ENCODE measurements at regions not wholly inside any gene's neighbourhood (a gene's known extent, or its start where the extent isn't known, plus 50 kb on each side); places are given as distances from the start of the nearest gene placed in this dataset.
"Not testable (repeated sequence)": the region's sequence is repeated elsewhere in the genome, so short reads cannot be mapped to it uniquely, and the experiment has no call there.

- DNase-seq: no peak
Measured at GRCh38 chr5:166286832-166287231, 2004.6 kb upstream of the WWC1 start.

- no peak for DNase-seq
Measured at GRCh38 chr5:166287866-166288265, 2003.6 kb upstream of the WWC1 start.

DNA sequence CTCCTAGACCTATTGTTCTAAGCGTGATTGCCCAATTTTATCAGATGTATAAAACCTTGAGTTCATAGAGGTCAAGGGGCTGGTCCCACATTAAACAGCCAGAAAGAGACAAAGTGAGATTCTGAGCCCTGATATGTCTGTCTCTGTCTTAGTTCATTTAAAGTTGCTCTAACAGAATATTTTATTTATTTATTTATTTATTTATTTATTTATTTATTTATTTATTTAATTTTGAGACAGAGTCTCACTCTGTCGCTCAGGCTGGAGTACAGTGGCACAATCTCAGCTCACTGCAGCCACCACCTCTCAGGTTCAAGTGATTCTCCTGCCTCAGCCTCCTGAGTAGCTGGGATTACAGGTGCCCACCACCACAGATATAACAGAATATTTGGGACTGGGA, 1999.6 kb upstream of the WWC1 start:
- not testable (repeated sequence) for DNase-seq

GRCh38 chr5:166293892-166294291, 1997.6 kb upstream of the WWC1 start:
- no peak for DNase-seq

GRCh38 chr5:166302166-166302565, 1989.3 kb upstream of the WWC1 start:
- no peak for DNase-seq

GRCh38 chr5:166317425-166317824, 1974.0 kb upstream of the WWC1 start:
- no peak for DNase-seq

DNA sequence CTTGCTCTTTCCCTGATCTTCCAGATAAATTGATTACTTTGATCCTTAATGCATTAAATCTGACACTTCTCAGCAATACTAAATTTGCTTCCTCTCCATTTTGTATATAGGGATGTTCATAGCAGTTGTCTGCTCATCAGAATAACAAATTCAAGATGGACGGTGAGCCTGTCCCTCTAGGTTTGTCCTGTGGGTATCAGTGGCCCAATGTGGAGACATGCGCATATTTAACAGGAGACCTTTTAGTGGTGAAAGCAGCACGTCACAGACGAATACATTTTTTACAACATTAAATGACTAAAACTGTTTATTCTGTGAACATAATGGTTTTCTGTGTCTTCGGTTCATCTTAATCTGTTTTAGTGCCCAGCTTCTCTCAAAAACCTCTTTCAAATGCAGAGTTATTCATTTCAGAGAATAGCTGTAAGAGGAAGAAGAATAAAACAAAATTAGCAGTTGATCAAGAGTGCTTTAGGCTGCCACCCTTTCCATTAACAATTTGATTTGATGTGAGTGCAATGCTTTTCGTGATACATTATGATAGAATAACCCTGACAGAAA, 1970.4 kb upstream of the WWC1 start:
- DNase-seq: no peak

- DNase-seq: no peak
Measured at GRCh38 chr5:166324372-166324771, 1967.1 kb upstream of the WWC1 start.

- no peak for DNase-seq
Measured at GRCh38 chr5:166329149-166329800, 1962.2 kb upstream of the WWC1 start.

- no peak for DNase-seq
Measured at GRCh38 chr5:166330036-166330435, 1961.4 kb upstream of the WWC1 start.

DNA sequence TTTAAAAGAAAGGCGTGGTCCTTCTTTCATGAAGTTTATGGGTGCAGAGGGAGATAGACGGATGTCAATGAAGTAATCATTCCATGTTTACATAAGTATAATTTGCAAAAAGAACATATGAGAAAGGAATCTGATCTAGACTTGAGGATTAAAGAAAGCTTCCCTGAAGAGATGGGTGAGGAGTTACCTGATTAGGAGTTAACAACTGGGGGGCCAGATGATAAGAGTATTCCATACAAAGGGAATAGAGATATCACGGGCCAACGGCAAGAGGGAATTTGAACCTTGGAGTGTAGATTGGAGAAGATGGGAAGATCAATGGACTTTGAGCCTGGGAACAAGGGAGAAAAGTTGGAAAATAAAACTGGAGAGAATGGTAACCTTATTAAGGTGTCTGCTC, 1959.9 kb upstream of the WWC1 start:
- no peak for DNase-seq

- DNase-seq: no peak
Measured at GRCh38 chr5:166338801-166339200, 1952.6 kb upstream of the WWC1 start.

GRCh38 chr5:166340039-166340438, 1951.4 kb upstream of the WWC1 start:
- DNase-seq: no peak

DNA sequence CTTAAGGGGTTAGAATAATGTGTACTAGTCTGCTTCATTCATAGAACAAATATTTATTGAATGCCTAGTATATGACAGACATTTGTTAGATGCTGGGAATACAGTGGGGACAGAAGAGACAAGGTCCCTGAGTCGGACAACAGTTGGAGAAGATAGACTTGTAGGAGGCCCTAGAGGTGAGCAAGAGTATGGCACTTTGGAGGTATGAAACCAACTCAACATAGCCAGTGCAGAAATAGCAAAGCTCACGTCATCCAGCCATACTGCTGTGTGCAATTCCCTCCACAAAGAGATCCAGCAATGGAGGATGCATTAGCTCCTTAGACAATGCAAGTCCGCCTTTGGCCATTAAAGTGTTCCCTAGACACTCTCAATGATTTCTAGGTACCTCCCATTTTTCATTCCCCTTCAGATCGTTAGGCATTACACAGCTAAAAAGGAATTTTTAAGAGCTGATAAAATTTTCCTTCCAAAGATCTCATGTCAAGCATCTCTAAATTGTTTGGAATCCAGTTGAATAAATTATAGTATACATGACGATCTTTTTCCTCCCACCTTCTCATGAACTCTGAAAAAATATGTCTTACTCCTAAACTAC, 1949.6 kb upstream of the WWC1 start:
- no peak for DNase-seq

- no peak for DNase-seq
Measured at GRCh38 chr5:166342402-166342801, 1949.0 kb upstream of the WWC1 start.

DNA sequence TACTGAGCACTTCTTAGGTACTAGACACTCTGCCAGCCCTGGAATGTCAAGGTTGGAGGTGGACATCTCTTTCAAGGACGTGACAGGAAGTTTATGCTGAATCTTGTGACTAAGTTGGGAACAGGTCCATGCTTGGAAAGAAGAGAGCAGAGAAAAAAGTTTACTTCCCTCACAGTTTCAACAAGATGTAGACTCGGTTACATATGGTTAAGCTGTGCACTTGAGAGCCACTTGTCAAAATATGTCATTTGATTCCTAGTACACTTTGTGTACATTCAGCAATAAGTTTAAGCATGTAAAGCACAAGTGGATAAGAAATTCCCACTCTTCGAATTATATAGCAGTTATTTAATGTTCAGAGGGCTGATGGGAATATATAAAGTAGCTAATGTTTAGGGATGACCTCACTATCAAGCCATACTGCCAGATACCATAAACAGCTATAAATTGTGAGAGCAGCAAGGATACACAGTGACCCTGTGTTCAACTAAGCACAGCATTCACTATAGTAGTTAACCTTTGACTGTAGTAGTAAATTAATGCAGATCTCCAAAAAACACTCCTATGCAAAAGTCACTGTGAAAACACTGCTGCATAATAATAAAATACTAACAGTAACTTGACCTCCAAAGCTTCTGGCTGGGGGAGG, 1944.6 kb upstream of the WWC1 start:
- DNase-seq: no peak

GRCh38 chr5:166349046-166349445, 1942.4 kb upstream of the WWC1 start:
- no peak for DNase-seq

- DNase-seq: no peak
Measured at GRCh38 chr5:166353580-166353979, 1937.9 kb upstream of the WWC1 start.

DNA sequence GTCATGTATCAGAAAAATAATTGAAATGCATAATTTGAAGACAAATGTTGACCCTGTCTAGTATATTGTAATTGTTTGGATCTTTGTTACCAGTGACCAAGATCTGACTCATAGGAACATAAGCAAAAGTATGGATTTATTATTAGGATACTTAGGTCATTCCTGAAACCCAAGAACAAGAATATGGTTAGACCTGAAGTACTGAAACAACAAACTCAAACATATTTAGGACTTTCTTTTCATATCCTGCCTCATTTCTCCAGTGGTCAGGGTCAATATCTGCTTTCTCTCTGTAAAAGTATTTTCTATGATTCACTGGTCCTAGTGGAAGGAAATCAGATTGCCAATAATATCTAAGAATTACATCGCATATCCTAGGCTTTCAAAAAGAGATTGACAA, 1937.1 kb upstream of the WWC1 start:
- no peak for DNase-seq

DNA sequence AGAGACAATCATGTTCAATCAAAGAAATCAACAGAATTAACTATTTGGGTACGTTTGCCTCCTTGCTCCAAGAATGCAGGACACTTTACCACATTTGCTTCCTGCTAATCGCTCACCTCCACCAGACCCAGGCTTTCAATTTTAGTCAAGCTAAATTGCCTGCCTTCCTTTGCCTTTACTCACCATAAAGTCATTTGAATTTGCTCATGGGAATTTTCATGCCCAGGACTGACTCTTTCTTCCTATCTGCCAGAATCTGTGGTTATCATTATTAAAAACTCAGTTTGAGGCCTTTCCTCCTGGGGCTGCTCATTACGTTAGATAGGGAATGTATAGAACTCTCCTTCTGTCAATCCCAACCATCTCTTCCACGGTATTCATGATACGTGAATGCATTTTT, 1935.3 kb upstream of the WWC1 start:
- no peak for DNase-seq

- no peak for DNase-seq
Measured at GRCh38 chr5:166358127-166358830, 1933.2 kb upstream of the WWC1 start.

- DNase-seq: no peak
Measured at GRCh38 chr5:166363087-166363760, 1928.2 kb upstream of the WWC1 start.

DNA sequence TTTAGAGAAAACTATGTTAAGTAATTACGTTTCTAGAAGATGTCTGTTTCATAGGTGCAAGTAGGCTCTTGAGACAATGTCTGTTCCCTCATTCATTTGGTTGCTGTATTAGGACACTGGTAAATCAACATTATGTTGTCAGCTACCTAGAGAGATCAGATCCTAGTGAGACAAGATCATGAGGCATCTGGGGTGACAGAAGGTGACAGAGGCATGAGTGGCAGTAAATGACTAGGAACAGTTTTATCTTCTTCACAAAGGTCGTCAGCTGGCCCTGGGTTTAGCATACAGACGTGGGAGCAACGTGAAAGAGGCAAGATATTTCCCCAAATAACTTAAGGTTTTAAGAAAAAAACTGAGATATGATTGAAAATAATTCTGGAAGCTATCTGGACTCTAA, 1926.3 kb upstream of the WWC1 start:
- DNase-seq: no peak
